HG02973 (cell line): ENCODE measurements at regions not wholly inside any gene's neighbourhood (a gene's known extent, or its start where the extent isn't known, plus 50 kb on each side); places are given as distances from the start of the nearest gene placed in this dataset.
"Not testable (repeated sequence)": the region's sequence is repeated elsewhere in the genome, so short reads cannot be mapped to it uniquely, and the experiment has no call there.

Experiments
- ATAC-seq: cut with Tn5 transposase; IDR thresholded peaks from one replicate; pipeline ENCODE4 v1.9.1; 2021; ENCODE audit warnings: moderate library complexity; ENCODE audit not compliant: unreplicated experiment

DNA sequence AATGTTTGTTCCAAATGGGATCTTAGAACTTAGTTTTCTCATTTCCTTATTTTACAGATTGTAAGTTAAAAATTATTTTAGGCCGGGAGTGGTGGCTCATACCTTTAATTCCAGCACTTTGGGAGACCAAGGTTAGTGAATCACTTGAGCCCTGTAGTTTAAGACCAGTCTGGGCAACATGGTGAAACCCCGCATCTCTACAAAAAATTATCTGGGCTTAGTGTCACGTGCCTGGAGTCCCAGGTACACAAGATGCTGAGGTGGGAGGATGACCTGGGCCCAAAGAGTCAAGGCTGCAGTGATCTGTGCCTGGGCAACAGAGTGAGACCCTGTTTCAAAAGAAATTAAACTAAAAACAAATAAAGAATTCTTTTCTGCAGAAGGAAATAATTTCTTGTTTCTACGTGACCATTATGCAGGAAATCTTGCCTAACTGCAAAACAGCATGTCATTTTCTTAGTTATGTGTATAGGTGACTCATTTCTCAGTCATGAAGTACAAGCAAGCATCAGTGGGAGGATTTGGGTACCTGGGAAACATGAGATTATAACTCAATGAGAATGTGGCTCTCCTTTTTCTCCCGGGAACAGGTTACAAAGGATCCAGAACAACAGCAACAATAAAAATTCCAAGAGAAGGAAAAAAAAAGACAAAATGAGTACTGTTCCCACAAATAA is 375.1 kb upstream of the ST8SIA4 start:
- no peak for ATAC-seq

DNA sequence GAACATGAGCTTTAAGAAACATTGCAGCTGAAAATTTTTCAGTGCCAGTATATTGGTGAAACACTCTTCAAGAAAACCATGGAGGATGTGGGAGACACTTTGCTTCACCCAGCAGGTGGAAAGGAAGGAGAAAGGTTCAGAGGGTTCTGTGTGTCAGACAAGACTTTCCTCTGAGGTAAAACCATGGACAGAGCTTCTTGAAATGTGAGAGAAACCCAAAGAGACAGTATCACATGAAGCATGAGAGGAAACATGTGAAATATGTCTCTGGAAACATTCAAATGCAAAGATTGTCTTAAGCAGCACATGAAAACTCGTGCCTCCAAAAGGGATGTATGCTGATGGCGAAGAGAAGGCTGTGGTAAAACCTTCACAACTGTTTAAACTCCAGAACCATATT is 368.9 kb upstream of the ST8SIA4 start:
- ATAC-seq = no peak

DNA sequence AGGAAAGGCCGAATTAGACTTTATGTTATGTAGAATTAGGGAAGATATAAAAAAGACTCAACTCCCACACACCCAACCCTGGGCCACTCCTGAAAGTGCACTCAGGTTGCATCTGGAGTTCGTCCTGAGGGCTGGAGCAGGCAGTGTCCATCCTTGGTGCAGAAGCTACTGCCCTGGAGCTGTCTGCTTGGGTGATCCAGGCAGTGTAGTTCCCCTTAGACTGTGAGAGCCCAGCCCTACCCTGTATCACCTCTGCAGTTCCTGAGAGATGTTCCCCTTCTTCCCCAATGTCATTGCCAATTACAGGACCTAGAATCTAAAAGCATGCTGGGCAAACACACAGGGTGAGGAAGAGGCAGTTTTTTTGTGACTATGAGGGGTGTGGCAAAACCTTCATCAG is 368.3 kb upstream of the ST8SIA4 start:
- ATAC-seq = no peak

DNA sequence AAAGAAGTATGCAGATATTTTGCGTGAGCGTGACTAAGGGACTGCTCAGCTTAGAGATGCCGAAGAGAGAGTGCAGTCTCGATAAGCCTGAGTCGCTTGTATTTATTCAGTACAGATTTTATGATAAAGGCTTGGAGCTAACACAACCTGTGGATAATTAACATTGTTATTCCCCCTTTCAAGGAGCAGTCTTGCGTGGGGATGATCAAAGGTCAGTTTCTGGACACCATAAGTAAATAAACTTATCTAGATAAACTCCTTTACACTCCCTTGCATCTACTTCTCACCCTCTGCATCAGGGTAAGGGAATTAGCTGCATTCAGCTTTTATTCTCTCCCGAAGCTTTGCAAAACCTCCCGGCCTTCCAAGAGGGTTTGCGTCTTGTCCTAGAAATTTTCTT is 357.8 kb upstream of the ST8SIA4 start:
- ATAC-seq = no peak

DNA sequence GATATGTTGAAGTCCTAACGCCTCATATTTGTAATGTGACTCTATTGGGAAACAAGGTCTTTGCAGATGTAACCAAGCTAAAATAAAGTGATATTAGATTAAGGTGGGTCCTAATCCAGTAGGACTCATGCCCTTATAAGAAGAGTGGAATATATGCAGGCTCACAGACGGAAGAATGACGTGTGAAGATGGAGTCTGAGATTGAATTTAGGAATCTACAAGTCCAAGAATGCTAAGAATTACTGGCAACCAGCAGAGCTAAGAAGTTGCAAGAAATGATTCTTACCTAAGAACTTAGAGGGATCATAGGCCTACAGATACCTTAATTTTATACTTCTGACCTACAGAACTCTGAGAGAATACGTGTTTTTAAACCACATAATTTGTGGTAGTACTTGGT is 350.0 kb upstream of the ST8SIA4 start:
- no peak for ATAC-seq

DNA sequence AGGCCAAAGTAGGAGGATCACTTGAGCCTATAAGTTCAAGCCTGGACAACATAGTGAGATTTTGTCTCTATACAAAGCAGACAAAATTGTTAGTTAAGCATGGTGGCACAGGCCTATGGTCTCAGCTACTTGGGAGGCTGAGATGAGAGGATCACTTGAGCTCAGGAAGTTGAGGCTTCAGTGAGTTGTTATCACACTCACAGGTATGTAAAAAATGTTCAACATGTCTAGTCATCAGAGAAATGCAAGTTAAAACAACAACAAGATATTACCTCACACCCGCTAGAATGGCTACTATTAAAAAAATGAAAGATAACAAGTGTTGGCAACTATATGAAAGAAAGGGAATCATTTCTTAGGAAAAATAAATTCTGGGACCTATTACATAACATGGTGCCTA is 341.5 kb upstream of the ST8SIA4 start:
- no peak for ATAC-seq

DNA sequence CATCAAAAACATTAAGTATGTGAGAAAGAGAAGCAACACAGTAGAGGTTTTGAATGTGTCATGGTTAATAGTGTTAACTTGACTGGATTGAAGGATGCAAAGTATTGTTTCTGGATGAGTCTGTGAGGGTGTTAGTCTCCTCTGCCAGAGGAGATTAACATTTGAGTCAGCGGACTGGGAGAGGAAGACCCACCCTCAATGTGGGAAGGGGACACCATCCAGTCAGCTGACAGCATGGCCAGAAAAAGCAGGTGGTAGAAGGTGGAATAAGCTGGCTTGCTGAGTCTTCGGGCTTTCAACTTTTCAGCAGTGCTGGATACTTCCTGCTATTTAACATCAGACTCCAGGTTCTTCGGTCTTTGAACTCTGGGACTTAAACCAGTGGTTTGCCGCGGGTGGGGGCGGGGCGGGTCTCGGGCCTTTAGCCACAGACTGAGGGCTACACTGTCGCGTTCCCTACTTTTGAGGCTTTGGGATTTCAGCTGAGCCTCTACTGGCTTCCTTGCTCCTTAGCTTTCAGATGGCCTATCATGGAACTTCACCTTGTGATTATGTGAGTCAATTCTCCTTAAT is 309.9 kb upstream of the ST8SIA4 start:
- ATAC-seq = no peak

DNA sequence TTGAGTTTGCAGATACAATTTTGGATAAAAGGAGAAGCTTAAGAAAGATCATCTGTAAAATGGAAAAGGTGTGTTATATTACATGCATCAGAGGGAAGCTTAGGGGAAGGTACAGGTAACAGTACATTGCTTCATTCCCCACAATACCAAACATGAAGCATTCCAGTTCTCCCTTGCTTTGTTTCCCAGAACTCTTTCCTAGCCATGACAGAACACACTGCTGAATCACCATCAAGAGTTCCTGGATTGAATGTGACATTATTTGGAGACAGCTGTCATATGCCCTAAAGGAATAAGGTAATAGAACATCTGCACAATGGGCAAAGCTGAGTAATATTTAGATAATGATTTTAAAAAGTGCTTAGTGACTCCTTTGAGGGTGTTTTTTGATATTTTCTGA is 303.5 kb upstream of the ST8SIA4 start:
- ATAC-seq = no peak

DNA sequence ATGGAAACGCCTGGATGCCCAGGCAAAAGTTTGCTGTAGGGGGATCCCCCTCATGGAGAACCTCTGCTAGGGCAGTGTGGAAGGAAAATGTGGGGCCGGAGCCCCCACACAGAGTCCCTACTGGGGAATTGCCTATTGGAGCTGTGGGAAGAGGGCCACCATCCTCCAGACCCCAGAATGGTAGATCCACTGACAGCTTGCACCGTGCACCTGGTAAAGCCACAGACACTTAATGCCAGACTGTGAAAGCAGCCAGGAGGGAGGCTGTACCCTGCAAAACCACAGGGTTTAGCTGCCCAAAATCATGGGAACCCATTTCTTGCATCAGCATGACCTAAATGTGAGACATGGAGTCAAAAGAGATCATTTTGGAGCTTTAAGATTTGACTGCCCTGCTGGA is 302.0 kb upstream of the ST8SIA4 start:
- ATAC-seq = not testable (repeated sequence)

DNA sequence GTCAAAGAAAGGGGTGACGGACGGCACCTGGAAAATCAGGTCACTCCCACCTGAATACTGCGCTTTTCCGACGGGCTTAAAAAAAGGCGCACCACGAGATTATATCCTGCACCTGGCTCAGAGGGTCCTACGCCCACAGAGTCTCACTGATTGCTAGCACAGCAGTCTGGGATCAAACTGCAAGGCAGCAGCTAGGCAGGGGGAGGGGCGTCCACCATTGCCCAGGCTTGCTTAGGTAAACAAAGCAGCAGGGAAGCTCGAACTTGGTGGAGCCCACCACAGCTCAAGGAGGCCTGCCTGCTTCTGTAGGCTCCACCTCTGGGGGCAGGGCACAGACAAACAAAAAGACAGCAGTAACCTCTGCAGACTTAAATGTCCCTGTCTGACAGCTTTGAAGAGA is 277.3 kb upstream of the ST8SIA4 start:
- ATAC-seq = not testable (repeated sequence)

DNA sequence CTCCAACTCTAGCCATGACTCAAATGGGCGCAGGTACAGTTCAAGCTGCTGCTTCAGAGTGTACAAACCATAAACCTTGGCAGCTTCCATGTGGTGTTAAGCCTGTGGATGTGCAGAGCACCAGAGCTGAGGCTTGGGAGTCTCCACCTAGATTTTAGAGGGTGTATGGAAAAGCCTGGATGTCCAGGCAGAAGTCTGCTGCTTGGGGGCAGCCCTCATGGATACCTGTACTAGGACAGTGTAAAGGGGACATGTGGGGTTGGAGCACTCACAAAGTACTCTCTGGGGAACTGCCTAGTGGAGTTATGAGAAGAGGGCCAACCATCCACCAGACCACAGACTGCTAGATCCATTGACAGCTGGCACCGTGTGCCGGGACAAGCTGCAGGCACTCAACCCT is 273.5 kb upstream of the ST8SIA4 start:
- no peak for ATAC-seq

DNA sequence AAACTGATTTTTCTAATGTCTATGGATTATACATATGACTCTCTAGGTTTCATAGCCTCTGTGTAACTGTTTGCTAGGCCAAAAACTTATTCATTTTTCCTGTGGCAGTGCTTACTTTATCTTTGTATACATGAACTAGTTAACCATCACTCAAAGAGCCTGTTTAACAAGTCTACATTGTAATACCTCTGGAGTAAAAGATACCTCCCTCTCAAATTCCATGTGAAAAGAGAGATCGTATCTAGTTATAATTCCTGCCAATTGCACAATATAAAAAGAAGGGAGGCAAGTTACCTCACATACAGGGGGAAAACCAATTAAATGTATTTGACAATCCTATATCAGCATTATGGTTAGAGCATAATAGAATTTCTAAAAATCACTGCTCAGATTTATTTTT is 271.9 kb upstream of the ST8SIA4 start:
- no peak for ATAC-seq

DNA sequence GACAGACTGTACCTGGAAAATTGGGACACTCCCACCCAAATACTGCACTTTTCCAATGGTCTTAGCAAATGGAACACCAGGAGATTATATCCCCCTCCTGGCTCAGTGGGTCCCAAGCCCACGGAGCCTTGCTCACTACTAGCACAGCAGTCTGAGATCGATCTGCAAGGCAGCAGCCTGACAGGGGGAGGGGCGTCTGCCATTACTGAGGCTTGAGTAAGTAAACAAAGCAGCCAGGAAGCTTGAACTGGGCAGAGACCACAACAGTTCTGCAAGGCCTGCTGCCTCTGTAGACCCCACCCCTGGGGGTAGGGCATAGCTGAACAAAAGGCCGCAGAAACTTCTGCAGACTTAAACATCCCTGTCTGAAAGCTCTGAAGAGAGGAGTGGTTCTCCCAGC is 260.0 kb upstream of the ST8SIA4 start:
- ATAC-seq = no peak

DNA sequence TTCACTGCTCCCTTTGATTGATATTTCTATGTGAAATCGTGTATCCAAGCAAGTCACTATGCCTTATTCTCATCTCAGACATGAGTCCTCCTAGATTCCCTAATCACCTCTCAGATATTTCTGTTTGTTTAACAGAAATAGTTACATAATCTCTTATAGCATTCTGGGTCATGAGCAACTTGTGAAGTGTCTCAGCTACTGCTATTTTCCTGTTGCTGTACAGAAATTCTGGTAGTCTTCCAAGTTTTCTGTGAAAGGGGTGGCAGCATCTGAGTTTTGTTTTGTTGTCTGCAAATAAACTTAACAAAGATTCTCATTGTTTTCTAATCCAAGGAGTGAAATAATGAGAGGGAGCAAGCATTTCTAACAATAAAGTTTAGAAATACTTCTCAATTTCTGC is 256.9 kb upstream of the ST8SIA4 start:
- no peak for ATAC-seq

DNA sequence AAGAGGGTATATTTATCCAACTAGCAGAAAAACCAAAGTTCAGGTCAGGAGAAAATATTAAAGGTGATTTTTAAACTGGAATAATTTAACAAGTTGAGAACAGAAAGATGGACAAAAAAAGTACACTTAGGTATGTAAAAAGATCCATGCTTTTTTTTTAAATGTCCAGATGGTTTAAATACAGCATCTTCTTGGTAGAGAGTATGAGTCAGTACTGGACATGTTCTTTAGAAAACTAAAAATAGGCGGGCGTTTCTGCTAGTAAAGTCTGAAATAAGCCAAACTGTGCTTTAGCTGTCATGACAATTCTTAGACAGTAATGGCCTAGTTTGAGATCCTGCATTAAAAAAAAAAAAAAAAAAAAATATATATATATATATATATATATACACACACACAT is 255.9 kb upstream of the ST8SIA4 start:
- no peak for ATAC-seq

DNA sequence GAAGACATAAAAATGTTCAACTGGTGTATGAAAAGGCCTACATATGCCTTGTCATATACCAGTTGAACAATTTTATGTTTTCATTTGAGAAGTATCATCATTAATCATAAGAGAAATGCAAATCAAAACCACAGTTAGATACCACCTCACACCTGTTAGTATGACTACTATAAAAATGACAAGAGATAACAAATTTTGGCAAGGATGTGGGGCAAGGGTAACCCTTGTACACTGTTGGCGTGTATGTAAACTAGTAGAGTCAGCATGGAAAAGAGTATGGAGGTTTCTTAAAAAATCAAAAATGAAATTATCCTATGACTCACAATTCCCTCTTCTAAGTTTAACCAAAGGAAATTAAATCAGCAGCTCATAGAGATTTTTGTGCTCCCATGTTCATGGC is 250.4 kb upstream of the ST8SIA4 start:
- ATAC-seq = no peak

DNA sequence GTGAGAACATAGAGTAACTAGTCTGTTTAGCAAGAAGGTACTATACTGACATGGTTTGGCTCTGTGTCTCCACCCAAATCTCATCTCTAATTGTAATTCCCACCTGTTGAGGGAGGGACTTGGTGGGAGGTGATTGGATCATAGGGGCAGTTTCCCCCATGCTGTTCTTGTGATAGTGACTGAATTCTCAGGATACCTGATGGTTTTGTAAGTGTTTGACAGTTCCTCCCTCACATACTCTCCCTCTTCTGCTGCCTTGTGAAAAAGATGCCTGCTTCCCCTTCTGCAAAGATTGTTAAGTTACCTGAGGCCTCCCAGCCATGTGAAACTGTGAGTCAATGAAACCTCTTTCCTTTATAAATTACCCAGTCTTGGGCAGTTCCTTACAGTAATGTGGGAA is 240.4 kb upstream of the ST8SIA4 start:
- ATAC-seq = no peak

DNA sequence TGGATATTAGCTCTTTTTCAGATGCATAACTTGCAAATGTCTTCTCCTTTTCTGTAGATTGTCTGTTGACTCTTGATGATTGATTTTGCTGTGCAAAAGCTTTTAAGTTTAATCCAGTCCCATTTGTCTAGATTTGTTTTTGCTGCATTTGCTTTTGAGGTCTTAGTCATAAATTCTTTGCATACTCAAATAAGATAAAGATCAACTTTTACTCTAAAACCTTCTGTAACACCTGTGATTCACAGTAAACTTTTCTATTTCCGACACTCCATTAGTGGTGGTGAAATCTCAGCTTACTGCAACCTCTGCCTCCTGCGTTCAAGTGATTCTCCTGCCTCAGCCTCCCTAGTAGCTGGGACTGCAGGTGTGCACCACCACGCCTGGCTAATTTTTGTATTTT is 239.0 kb upstream of the ST8SIA4 start:
- no peak for ATAC-seq

DNA sequence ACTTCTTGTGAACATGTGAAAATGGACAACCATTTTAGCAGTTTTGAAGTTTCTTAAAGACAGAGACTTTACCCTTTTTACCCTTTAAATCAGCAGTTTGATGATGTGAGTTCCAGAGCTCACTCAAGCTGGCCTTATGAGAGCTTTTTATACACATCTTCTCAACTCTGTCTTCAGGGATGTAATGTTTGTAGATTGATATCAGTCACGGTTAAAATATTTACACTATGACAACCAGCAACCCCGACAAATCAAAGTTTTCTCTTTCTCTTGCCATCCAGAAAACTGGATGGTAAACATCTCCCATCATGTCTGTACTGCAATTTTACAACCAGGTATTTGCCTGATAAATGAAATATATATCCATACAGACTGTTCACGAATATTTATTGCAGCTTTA is 233.4 kb upstream of the ST8SIA4 start:
- ATAC-seq = no peak

DNA sequence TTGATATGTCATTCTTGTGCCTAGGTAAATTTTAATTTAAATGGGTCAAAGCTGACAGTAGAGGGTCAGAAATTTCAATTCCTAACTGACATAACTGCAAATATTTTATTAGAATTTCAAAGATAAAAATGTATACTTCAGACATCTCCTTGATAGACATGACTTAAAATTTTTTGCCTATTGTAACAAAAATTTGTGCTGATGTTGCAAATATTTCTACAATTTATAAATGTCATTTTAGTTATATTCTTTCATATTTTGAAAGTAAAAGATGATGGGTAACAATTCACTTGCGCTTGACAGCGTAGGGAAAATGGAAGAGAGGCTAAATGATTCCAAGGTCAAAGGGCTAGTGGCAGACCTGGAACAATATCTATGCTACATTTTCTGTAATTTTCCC is 220.3 kb upstream of the ST8SIA4 start:
- no peak for ATAC-seq

DNA sequence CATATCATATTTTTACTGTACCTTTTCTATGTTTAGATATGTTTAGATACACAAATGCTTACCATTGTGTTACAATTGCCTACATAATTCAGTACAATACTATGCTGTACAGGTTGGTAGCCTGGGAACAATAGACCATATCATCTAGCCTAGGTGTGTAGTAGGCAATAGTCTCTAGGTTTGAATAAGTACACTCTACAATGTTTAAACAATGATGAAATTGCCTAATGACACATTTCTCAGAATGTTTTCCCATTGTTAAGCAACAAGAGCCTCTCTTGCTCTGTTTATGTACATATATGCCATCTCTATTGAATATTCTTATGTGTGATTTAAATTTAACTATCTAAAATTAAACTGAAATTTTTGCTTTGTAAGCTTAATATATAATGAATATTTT is 209.6 kb upstream of the ST8SIA4 start:
- ATAC-seq = no peak

DNA sequence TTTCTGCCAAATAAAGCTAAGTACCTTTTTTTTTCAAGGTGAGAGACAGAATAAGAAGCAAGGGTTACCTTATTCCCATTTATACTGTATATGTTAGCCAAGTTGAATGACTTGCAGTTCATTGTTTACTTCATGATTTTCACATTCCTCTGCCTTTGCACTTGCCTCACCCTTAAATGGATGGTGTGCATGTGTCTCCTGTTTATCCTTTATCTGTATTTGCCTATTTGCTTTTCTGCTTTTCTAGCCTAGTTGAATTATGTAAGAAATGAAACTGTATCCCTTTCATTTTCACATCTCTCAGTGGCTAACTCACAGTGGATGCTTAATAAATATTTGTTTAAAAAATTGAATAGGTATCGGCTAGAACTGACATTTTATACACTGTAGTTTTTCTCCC is 200.8 kb upstream of the ST8SIA4 start:
- ATAC-seq = no peak

DNA sequence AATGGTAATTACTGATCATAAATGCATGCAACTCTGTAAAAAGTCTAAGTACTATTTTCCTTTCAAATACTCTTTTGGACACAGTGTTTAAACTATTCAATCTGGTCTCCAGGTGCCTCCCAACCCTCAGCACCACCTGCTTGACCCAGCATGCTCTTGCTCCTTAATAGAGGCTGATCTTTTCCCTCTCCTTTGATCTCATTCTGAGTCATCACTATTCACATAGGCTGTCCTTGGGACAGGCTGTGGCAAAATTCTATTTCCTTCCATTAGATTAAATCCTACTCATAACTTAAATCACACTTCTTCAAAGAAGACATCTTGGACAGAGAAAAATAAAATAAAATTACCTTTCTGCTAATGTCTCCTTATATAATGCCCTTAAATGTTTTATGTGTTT is 199.4 kb upstream of the ST8SIA4 start:
- no peak for ATAC-seq
